ENCODE measurements at regions not wholly inside any gene's neighbourhood (a gene's known extent, or its start where the extent isn't known, plus 50 kb on each side); places are given as distances from the start of the nearest gene placed in this dataset.

GRCh38 chr7:28310460-28310848 lies 101.9 kb upstream of the CREB5 start:
- in situ Hi-C loops (cut with HindIII; ENCODE audit: low pct_unique_long_range_greater_than_20kb, low sequenced_read_pairs) (no loop called here), intact Hi-C loops (cut with micrococcal nuclease; ENCODE audit: unreplicated experiment) (no loop called here)
- Histone ChIP-seq H3K4me3 (ENCODE audit: low read depth in 2 of 2, low read length in 2 of 2) (no peak overlapping the region), H3K4me1 (ENCODE audit: control insufficient read depth, insufficient read depth, low read length) (no peaks in the 10 kb centered on the region), H3K36me3 (ENCODE audit: control insufficient read depth, insufficient read depth, low read length) (no peaks in the 10 kb centered on the region), H3K27ac (ENCODE audit: low read length) (no peak overlapping the region), H3K27me3 (ENCODE audit: control insufficient read depth, insufficient read depth, low read length) (peaks cover 28% of the 10 kb centered on the region), H3K9me3 (ENCODE audit: control insufficient read depth, insufficient read depth, low read depth, low read length) (no peaks in the 10 kb centered on the region)
- CTCF ChIA-PET = no interaction called here
- POLR2A ChIA-PET = no interaction called here
- BruUV-seq (replicated peaks) = no TSS peak
- TF ChIP-seq CTCF (IDR thresholded peaks at IDR 0.05) (no peak), SIN3A (IDR thresholded peaks at IDR 0.05; ENCODE audit: borderline replicate concordance, insufficient read depth, low read depth, low read length) (no peak), REST (IDR thresholded peaks at IDR 0.05; ENCODE audit: insufficient read depth in 1 of 2, low read depth in 2 of 2, low read length in 1 of 2) (no peak), POLR2AphosphoS5 (IDR thresholded peaks at IDR 0.05; ENCODE audit: low read depth, low read length) (no peak)
- DNase-seq (ENCODE audit: low read depth, low spot score) (no peak), ATAC-seq (no peak)

GRCh38 chr7:28311670-28312069 lies 100.6 kb upstream of the CREB5 start:
- CTCF ChIA-PET = no interaction called here
- in situ Hi-C loops (cut with HindIII; ENCODE audit: low pct_unique_long_range_greater_than_20kb, low sequenced_read_pairs) (no loop called here), intact Hi-C loops (cut with micrococcal nuclease; ENCODE audit: unreplicated experiment) (no loop called here)
- TF ChIP-seq SIN3A (IDR thresholded peaks at IDR 0.05; ENCODE audit: borderline replicate concordance, insufficient read depth, low read depth, low read length) (no peak), POLR2AphosphoS5 (IDR thresholded peaks at IDR 0.05; ENCODE audit: low read depth, low read length) (no peak), CTCF (IDR thresholded peaks at IDR 0.05) (no peak), REST (IDR thresholded peaks at IDR 0.05; ENCODE audit: insufficient read depth in 1 of 2, low read depth in 2 of 2, low read length in 1 of 2) (no peak), TCF7L2 (IDR thresholded peaks at IDR 0.05; ENCODE audit: low read depth, low read length) (no peak)
- no TSS peak for BruUV-seq (replicated peaks)
- Histone ChIP-seq H3K4me3 (ENCODE audit: low read depth in 2 of 2, low read length in 2 of 2) (no peak overlapping the region), H3K27me3 (ENCODE audit: control insufficient read depth, insufficient read depth, low read length) (peaks cover 28% of the 10 kb centered on the region), H3K36me3 (ENCODE audit: control insufficient read depth, insufficient read depth, low read length) (no peaks in the 10 kb centered on the region), H3K4me1 (ENCODE audit: control insufficient read depth, insufficient read depth, low read length) (no peaks in the 10 kb centered on the region), H3K27ac (ENCODE audit: low read length) (no peak overlapping the region), H3K9me3 (ENCODE audit: control insufficient read depth, insufficient read depth, low read depth, low read length) (no peaks in the 10 kb centered on the region)
- POLR2A ChIA-PET = no interaction called here
- DNase-seq (ENCODE audit: low read depth, low spot score) (no peak), ATAC-seq (no peak)

All from Panc1 (cell line).